Heart right ventricle (tissue), 16 donors: ENCODE measurements at regions not wholly inside any gene's neighbourhood (a gene's known extent, or its start where the extent isn't known, plus 50 kb on each side); places are given as distances from the start of the nearest gene placed in this dataset.
"Not testable (repeated sequence)": the region's sequence is repeated elsewhere in the genome, so short reads cannot be mapped to it uniquely, and the experiment has no call there.

ENCODE experiments used
- ATAC-seq, 8 donors: fragments of 200-7000 bp; cut with Tn5 transposase; one replicate each; pipeline ENCODE4 v1.9.1; 2020; ENCODE audit warnings: mild to moderate bottlenecking in 8 of 8, moderate library complexity in 8 of 8, moderate number of reproducible peaks in 1 of 8
- DNase-seq, 2 donors: peaks; one replicate each; pipeline ENCODE4 v3.0.0-alpha.2; 2020
- H3K27ac ChIP-seq, 10 donors: fragments of 200-600 bp; sonication (generic) in 2 of 10; one replicate each; pipeline versions ENCODE4 v1.5.0 to v1.8.0; 2020 to 2022; ENCODE audit warnings: mild to moderate bottlenecking in 3 of 10
- H3K27me3 ChIP-seq, 7 donors: fragments of 200-600 bp; one replicate each; pipeline ENCODE4 v1.8.0; 2021 to 2022; ENCODE audit warnings: mild to moderate bottlenecking in 2 of 7
- H3K36me3 ChIP-seq, 9 donors: fragments of 200-600 bp; sonication (generic) in 1 of 9; one replicate each; pipeline versions ENCODE4 v1.5.0 to v1.8.0; 2020 to 2022; ENCODE audit warnings: mild to moderate bottlenecking in 2 of 9
- H3K4me1 ChIP-seq, 9 donors: fragments of 200-600 bp; sonication (generic) in 1 of 9; one replicate each; pipeline versions ENCODE4 v1.5.0 to v1.8.0; 2020 to 2022; ENCODE audit warnings: mild to moderate bottlenecking in 4 of 9
- H3K4me3 ChIP-seq, 10 donors: fragments of 200-600 bp; sonication (generic) in 2 of 10; one replicate each; pipeline versions ENCODE4 v1.5.0 to v1.8.0; 2020 to 2022; ENCODE audit warnings: mild to moderate bottlenecking in 7 of 10, moderate library complexity in 2 of 10
- H3K9me3 ChIP-seq, 11 donors: fragments of 200-600 bp in 10 of 11; sonication (generic) in 2 of 11; one replicate each; pipeline versions ENCODE4 v1.5.0 to v1.8.0; 2013 to 2022; ENCODE audit warnings: mild to moderate bottlenecking in 2 of 11, control low read depth in 1 of 11, moderate library complexity in 1 of 11
- CTCF ChIP-seq, 9 donors: fragments of 200-600 bp; sonication (generic) in 2 of 9; IDR thresholded peaks; one replicate each; pipeline versions ENCODE4 v1.5.0 to v1.8.0; 2021 to 2022; ENCODE audit warnings: antibody characterized with exemption in 9 of 9, mild to moderate bottlenecking in 5 of 9, moderate library complexity in 1 of 9
- WGBS, 2 donors: extraction: QIAGEN DNeasy Blood & Tissue Kit; methylation state at CpG; one replicate each; pipeline ENCODE4 v1.1.7; 2013; ENCODE audit warnings: inconsistent platforms in 1 of 2; 5-methylcytosine and 5-hydroxymethylcytosine counted together
- intact Hi-C, 10 donors: fragments of 100-400 bp; cut with DNase I; formaldehyde crosslinking; loops; one replicate each; pipeline versions ENCODE4 v1.11.1 to v1.14.2; 2022
- donor health status: Arrhythmogenic right ventricular cardiomyopathy.
- donor health status: ischemic (EF 13 %, LVEDD 7.1; RV severe dilation, severe dysfunction).
- donor health status: healthy with polysubstance abuse.
- donor health status: DM: no; HTN: yes; CAD: no.
- donor health status: DM: no; HTN: no; CAD: no.
- donor health status: ischemic (EF 25% LVEDD 6.9; RV normal size, moderate dysfunction).
- donor health status: ischemic (EF 25% LVEDD 5.7; RV mildly dilated, moderate dysfunction).
- donor health status: healthy.
- donor health status: DM: yes; HTN: yes; CAD: no.
- donor health status: Ischemic cardiomyopathy.
- donor health status: ischemic (EF 35%, LVEDD 5.7; RV mildly dilated, moderate dysfunction).
- donor health status: nonischemic (EF 11% LVEDD 7.7; RV severe dilation, severe dysfunction).
- donor health status: DM: yes; HTN: yes; CAD: no.
- donor health status: PGD.
- donor health status: ischemic (EF 29% LVEDD 5.4; RV normal size, mild dysfunction).
- donor health status: nonischemic (EF 23%, LVEDD 6.1; RV moderate dilation, normal function).

- intact Hi-C loops = no loop called here
- H3K36me3 ChIP-seq = no peaks in the 10 kb centered on the region
- H3K27me3 ChIP-seq = no peaks in the 10 kb centered on the region
- TF ChIP-seq CTCF (IDR thresholded peaks at IDR 0.05) = no peak
- WGBS, 2 donors = 16 to 47% methylated on average over 2 of the region's 2 CpGs
- peaks cover 0 to 23% (median 0%) of the 10 kb centered on the region in 11 donors for H3K9me3 ChIP-seq
- H3K27ac ChIP-seq = no peak overlapping the region
- H3K4me1 ChIP-seq = no peaks in the 10 kb centered on the region
- ATAC-seq (no peak), DNase-seq (no peak)
- H3K4me3 ChIP-seq = no peak overlapping the region
Measured at GRCh38 chr1:105585791-105586190, 1470.7 kb upstream of the PRMT6 start.

GRCh38 chr1:105591681-105592080, 1464.8 kb upstream of the PRMT6 start:
- TF ChIP-seq CTCF (IDR thresholded peaks at IDR 0.05) = no peak
- no peak for DNase-seq
- no peak for ATAC-seq
- Histone ChIP-seq H3K4me3 (no peak overlapping the region), H3K27me3 (no peaks in the 10 kb centered on the region), H3K27ac (no peak overlapping the region), H3K9me3 (peaks cover 0 to 20% (median 0%) of the 10 kb centered on the region in 11 donors), H3K36me3 (no peaks in the 10 kb centered on the region), H3K4me1 (no peaks in the 10 kb centered on the region)
- WGBS, 2 donors = 25 to 26% methylated on average over 1 of the region's 1 CpG
- intact Hi-C loops = no loop called here

- 30 to 39% methylated on average over 2 of the region's 2 CpGs for WGBS, 2 donors
- Histone ChIP-seq H3K27me3 (no peaks in the 10 kb centered on the region), H3K9me3 (no peaks in the 10 kb centered on the region), H3K4me1 (no peaks in the 10 kb centered on the region), H3K4me3 (no peak overlapping the region), H3K27ac (no peak overlapping the region), H3K36me3 (no peaks in the 10 kb centered on the region)
- TF ChIP-seq CTCF (IDR thresholded peaks at IDR 0.05) = no peak
- intact Hi-C loops = no loop called here
- DNase-seq (no peak), ATAC-seq (no peak)
Measured at GRCh38 chr1:105608713-105609112, 1447.8 kb upstream of the PRMT6 start.

DNA sequence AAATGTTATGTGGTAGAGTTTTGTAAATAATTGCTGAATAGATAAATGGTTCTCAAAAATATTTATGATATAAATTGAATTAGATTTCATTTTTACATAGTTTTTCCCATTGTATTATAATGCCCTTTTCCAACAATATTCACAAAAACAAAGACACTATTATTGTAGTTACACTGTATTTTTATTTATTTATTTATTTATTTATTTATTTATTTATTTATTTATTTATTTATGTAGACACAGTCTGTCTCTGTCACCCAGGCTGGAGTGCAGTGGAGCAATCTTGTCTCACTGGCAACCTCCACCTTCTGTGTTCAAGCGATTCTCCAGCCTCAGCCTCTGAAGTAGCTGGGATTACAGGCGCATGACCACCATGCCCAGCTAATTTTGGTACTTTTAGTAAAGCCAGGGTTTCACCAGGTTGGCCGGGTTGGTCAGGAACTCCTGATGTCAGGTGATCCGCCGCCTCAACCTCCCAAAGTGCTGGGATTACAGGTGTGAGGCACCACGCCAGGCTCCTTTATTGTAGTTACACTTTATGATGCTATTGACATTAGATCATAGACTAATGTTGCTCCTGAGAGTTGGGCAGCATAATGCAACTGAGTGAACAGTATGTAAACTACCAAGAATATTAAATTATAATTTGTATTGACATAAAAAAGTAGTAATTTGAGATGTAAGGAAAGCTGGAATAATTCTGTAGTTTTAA, 1430.0 kb upstream of the PRMT6 start:
- H3K9me3 ChIP-seq = peaks cover 0 to 18% (median 5%) of the 10 kb centered on the region in 11 donors
- intact Hi-C loops = no loop called here
- no peaks in the 10 kb centered on the region for H3K36me3 ChIP-seq
- TF ChIP-seq CTCF (IDR thresholded peaks at IDR 0.05) = no peak
- no peaks in the 10 kb centered on the region for H3K4me1 ChIP-seq
- ATAC-seq = no peak
- DNase-seq = no peak
- no peaks in the 10 kb centered on the region for H3K27me3 ChIP-seq
- 71 to 88% methylated on average over 6 of the region's 6 CpGs for WGBS, 2 donors
- no peak overlapping the region for H3K4me3 ChIP-seq
- no peak overlapping the region for H3K27ac ChIP-seq

- peaks cover 0 to 32% (median 0%) of the 10 kb centered on the region in 11 donors for H3K9me3 ChIP-seq
- intact Hi-C loops, DNase-seq, ATAC-seq, H3K4me3 ChIP-seq, H3K27ac ChIP-seq, H3K27me3 ChIP-seq, H3K36me3 ChIP-seq, H3K4me1 ChIP-seq: not testable (repeated sequence)
- WGBS, 2 donors = 96% methylated on average over 34 to 36 of the region's 36 CpGs
Measured at GRCh38 chr1:105631153-105631744, 1425.2 kb upstream of the PRMT6 start.
